Hepatic stellate cell (primary cell): ENCODE measurements at regions not wholly inside any gene's neighbourhood (a gene's known extent, or its start where the extent isn't known, plus 50 kb on each side); places are given as distances from the start of the nearest gene placed in this dataset.
"Not testable (repeated sequence)": the region's sequence is repeated elsewhere in the genome, so short reads cannot be mapped to it uniquely, and the experiment has no call there.

Experiments used
- DNase-seq: peaks from one replicate; pipeline ENCODE4 v3.0.0; 2011; ENCODE audit warnings: low spot score

DNA sequence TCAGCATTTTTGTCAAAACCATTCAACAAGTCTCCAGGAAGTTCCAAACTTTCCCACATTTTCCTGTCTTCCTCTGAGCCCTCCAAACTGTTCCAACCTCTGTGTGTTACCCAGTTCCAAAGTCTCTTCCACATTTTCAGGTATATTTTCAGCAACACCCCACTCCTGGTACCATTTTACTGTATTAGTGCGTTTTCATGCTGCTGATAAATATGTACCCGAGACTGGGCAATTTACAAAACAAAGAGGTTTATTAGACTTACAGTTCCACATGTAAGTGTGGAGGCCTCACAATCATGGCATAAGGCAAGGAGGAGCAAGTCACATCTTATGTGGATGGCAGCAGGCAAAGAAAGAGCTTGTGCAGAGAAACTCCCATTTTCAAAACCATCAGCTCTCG is 315.9 kb upstream of the ESRRG start:
- DNase-seq, result not testable (repeated sequence)

DNA sequence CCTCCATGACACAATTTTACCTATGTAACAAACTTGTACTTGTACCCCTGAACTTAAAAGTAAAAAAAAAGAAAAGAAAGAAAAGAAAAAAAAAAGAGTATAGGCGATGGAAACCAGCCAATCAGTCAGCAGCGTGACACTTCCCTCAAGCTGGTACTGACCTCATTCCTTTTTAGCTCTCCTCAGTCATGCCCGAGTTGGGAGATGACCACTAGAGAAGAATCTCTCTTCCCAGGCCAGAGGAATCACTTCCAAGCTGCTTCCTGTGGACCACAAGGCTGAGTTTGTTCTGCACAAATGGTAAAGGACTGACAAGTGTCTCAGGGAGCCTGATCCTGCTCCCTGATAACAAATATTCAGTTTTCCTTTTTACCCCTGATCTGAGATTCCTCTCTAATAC is 313.5 kb upstream of the ESRRG start:
- DNase-seq, result no peak

DNA sequence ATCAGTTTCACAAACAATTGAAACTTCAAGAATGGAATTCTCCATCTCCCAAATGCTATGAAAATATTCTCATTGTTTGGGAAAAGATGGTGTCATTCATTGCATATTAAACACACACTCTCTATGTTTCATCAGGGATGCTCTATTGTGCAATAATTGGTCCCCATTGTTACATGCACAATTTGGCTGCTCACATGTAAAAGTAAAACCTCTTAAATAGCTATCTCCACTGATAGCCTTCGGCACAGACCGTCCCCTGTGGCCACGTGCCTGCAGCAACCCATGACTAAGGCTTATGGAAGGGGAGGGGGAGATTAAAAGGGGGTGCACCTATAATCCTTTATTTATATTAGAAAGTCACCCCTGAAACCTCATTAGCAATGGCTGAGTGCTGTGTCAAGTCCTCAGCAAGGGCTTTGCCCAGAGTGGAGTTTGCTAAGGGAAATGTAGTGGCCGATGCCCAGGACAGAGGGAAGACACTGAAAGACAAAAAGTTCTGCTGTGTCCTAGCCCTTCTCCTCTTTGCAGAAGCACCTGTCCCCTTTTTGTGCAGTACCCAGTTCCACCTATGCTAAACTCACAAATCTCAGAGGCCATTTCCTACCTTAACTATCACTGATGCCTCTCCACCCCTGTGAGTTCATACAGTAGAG is 309.6 kb upstream of the ESRRG start:
- DNase-seq, result no peak

DNA sequence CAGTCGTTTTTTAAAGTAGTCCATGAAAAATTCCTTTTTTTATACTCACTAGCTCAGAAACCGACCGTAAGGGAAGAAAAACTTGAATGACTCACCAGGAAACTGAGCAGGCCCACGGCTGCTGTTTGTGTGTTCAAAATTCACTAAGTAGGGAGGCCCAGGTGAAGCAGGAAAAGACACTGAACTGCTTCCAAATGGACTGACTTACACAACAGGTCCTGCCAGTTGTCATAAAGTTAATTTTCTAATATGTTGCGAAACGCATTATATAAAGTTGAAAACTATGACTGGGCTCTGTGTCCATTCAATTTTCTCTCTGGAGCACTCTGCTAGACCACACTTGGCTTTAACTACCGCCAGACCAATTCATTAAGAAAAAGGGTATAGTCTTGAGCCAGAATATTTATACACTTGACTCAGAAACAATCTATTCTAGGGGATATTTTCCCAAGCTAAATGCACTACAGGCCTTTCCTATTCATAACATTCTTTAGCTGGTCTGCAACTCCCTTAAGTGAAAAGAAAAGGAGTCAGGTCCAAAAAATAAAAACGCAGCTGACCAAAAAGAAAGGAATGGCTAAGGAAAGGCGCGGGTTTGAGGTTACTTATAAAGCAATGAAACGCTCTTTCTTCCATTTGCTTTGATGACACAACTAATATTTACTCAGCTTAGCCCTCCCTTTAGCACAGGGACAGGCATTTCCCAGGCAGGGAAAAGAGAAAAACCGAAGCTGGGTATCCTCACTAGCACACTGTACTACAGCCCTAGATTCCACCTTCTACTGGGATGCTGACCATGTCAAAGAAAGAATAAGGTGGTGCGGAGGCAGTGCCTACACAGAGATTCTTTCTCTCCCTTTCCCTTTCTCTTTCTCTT is 306.3 kb upstream of the ESRRG start:
- peak; percentile 8 for DNase-seq

DNA sequence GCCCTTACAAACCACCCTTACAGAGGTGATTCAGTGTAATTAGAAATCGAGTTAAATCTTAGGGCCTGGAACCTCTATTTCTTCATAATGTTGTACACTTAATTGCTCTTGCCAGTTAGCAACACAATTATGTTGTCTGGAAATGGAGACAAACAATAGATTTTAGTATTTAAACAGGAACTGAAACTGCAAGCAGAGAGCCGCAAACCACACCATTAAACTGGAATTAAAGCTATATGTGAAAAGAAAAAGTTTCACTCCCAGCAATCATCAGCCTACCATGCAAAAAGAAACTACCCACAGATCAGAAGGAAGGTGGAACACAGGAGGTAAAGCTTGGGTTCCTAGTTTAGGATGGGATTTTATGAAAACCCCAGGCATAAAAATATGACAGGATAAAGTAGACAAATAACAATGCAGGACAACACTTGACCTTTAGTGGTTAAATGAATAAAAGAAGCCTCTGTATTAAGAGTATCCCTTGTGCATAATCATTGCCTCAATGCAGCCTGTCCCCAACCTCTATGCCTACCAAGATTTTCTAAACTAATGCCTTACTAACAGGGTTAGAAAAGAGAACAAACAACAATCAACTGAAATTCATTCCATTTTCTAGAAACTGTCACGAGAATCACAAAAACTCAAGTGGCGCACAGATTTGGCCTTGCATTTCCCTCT is 304.3 kb upstream of the ESRRG start:
- no peak for DNase-seq

DNA sequence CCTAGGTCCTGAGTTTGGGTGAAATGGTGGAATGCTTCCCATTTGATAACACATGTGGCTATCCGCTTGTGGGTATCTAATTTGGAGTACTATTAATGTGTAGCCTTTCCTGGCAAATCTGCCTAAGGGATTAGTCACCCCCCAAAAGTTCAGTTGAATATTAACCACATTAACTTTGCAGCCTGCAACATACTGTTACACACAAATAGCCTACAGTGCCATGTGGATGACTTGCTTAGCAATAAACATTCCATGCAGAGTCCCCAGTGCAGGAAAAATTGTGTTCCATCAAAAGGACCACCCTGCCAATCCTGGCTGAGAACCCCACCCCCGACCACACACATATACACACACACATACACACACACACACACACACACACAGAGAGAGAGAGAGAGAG is 303.3 kb upstream of the ESRRG start:
- no peak for DNase-seq

DNA sequence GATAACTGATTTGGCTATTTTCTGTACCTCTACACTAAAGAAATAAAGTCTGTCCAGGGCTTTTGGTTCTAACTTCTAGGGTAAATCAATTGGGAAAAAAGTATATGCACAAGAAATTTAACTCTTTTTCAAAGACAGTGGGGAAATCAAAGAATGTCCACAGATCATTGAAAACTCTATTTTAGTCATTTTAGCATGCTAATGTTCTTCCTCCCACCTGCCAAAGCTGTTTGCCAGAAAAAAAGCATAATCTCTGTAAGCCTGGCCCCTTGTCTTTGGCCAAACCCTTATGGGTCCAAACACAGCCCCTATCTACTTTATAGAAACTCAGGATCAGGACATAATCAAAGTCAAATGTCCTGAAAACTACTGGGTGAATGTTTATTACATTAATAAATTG is 302.2 kb upstream of the ESRRG start:
- no peak for DNase-seq

DNA sequence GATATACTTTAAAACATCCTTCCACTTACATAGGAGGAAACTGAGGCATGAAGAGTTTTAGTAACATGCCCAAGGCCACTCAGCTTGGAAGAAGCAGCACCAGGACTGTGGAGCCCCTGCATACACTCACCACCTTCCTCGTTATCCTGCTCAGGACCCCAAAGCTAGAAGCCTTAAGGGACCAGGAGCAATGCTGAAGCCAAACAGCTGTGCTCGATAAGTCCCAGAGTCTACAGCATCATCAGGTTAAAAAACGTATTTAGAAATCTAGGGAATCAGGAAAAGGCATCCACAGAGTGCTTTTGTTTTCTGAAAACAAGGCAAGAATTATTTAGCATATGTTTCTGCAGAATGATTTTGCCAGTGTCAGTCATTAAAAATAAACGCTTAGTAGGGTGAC is 301.7 kb upstream of the ESRRG start:
- no peak for DNase-seq

DNA sequence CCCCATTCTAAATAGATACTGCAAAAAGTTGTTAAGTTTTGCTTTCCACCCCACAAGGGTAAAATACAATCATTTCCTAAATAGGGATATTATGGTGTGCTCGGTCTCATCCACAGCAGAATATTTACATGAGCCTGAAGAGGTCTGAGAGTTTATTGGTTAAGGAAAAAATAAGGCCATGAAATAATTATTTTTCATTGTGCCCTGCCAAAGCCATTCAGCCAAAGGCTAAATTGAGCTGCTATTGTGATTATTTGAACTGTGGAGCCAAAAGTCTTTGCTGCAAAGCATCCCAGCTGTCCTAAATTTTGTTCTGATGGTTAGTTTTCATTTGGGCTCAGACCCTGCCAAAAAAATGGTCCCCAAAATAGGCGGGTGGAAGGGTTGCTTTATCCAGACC is 298.7 kb upstream of the ESRRG start:
- DNase-seq, result no peak

DNA sequence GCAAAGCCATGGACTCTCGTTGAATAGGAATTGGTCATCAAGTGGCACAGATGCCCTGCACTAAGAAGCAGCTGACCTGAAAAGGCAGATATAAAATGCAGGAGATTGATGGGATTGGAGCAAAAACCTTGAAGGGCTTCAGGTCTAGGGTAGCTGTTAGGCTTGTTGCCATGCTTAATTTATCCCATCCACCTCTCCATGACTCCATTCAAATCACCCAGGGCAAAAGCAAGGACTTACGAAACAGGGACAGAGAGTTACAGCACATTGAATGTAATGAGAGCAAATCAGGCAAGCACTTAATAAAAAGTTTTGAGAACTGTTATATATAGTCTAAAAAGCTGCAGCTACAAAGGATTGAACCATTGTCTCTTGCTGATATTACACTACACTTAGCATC is 298.2 kb upstream of the ESRRG start:
- DNase-seq, result no peak

DNA sequence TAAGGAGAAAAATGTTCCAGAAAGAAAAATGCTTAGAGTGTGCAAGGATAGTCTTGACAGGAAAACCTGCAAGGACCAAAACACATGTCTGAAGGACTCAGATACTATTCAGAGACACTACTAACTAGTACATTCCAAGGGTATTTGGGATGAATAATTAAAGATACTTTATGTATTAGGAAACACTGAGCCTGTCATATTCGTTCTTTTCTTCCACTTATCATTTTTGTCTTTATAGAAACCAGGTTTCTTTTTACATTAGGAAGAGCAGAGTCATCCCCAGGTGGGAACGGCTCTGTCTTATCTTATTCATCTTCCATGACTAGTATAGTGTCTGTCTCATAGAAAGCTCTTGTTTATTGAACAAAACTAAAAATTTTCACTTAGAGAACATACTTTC is 296.2 kb upstream of the ESRRG start:
- no peak for DNase-seq

DNA sequence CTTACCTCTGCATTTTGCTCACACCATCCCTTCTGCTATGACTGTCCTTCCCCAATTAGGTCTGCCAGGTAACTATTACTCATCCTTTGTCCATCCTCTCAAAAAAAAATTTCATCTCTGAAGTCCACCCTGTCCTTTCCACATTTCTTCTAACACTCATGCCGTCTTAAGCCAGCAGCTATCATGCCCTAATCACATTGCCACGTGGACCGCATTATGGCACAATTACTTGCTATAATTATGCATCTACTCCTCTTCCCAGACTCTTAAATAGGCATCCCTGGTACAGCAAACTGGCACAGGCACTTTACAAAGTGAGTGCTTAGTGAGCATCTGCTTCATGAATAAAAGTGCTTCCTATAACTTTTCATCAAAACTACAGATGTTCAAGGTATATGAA is 295.4 kb upstream of the ESRRG start:
- no peak for DNase-seq

DNA sequence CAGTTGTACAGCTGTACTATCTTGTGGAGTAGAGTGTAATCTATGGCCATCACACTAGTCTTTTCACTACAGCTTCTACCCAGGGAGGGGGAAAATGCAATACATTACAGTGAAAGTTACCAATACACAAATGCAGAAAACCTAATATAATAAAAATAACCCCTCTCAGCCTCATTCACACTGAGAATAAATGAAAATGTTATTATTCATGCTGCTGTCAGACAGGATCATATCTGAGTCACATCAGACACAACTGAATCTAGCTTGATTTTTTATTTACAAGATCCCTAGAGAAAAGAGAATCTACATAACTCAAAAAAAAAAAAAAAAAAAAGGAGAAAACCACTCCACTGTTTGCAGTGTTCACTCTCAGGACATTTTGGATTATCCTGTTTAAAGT is 293.9 kb upstream of the ESRRG start:
- DNase-seq, result no peak

DNA sequence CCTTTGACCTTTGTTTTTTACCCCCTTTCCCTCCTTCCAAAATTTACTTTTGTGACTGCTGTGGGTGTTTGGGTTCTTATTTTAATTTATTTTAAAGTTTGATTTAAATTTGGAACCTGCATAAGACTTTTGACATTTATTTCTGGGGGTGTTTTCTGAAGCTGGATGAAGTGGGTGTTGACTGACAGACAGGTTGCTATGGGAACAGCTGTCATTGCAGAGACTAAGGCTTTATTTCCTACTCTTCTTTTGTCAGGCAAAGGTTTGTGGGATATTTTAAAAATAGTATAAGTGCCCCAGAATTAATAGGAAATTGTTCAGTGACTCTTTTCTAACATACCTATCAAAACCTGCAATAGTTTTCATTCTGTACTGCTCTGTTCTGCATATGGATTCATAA is 290.8 kb upstream of the ESRRG start:
- DNase-seq, result no peak

DNA sequence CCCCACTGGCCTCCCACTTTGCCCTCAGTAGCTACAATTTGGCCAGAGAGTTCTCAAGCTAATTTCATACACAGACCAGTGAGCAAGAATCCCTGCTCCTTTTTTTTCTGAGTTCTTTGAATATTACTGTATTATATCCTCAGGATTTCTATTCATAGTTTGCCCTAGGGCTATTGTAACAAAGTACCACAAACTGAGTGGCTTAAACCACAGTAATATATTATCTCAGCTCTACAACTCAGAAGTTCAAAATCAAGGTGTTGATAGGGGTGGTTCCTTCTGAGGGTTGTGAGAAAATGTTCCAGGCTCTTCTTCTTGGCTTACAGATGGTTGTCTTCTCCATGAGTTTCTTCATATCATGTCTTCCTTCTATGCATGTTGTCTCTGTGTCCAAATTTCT is 289.4 kb upstream of the ESRRG start:
- no peak for DNase-seq

DNA sequence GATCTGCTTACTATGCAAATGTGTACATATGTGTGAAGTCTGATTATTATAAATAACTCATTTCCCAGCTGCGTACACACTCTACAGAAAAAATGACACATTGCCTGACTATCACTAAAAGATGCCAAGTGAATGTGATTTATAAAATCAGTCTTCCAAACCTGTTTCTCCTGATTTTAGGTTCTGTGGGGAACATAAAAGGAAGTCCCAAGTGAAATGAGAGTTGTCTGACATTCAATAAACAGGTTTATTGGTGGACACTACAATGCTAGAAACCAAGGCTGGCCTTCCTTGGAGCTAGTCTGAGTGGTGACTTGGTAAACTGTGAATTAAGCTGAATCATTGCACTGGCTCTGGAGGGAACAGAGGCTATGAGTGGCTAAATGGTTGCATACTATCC is 287.9 kb upstream of the ESRRG start:
- no peak for DNase-seq

DNA sequence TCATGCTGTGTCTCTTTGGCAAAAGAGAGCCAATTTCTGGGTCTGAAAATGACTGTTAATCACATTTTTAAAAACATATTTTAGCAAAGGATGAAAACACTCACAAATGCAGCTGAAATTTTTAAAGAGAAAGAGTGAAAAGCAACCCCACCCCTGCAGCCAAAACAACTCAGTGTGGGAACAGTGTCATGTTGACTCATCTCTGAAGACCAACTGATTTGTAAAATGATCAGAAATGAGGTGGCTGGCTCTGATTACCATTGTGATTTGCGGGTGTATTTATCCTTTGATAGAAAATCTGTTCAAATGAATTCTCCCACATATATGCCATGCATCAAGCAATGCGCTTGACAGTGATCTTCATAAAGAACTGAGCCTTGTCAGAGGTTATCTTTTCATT is 287.0 kb upstream of the ESRRG start:
- no peak for DNase-seq

DNA sequence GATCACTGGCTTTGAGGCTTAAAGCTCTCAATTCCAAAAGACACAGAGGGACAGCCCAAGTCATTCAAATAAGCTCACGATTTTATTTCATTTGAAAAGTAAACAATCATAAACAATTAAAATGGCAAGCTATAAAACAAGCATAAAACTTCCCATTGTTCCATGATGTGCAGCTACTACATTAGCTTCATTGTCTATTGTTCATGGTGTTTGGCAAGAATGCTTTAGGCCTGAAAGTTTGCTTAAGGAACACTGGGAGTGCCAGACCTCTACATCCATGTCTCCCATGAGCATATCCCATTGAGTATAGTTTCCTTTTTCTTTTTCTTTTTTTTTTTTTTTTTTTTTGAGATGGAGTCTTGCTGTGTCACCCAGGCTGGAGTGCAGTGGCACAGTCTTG is 286.1 kb upstream of the ESRRG start:
- no peak for DNase-seq

DNA sequence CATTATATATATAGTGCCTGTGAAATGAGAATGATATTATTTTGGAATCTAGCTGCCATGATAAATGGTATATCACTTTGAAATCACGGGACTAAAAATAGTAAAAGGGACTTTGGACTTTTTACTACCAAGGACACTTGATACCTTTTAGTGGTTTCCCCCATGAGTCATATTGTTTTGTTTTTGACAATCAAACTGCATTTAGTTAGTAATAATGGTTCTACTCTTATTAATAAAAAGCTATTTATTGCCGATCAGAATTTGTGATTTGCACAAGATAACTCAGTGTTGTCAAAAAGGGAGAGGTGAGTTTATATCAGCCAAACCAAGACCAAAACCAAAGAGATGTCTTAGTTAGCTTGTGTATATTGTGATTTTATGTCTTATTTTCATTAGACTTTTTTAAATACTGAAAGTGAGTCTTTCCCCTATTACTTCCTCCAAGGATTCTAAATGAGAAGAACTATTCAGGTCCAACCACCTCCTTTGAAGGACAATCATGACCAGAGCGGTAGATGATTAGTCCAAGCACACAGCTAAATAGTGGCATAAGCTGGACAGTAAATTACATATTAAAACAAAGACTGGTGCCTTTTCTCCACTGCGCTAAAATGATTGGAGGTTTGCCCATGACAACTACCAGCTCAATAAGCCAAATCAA is 281.7 kb upstream of the ESRRG start:
- DNase-seq, result no peak

DNA sequence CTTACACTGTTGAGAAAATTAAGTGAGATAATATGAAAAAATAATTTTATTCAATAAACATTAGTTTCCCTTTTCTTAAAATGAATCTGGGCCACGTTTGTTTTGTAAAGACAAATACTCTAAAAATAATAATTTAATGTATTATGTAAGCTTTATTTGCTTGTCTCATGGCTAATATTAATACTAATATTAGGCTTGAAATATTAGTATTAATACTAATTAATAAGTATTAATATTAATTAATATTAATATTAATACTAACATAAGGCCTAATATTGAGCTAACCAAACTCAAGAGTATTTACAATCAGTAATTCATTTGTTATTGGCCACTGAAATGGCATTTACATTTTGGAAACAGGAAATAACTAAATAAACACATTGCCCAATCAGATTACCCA is 280.1 kb upstream of the ESRRG start:
- no peak for DNase-seq

DNA sequence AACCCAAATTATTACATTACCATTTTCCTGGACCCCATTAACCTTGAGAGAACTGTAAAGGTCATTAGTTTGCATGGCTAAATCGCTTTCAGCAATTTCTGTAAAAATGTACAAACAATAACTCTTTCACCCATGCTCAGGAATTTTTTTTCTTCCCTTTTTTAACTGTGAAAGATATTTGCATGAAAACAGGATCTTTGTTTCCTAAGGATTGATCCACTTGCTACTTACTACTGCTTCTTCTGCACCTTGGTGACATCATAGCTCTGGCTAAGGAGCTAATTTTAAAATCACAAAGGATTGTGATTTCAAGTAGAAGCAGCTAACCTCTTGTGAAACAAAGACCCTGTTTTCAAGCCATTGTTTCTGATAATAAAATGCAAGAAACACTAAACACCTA is 274.6 kb upstream of the ESRRG start:
- no peak for DNase-seq

DNA sequence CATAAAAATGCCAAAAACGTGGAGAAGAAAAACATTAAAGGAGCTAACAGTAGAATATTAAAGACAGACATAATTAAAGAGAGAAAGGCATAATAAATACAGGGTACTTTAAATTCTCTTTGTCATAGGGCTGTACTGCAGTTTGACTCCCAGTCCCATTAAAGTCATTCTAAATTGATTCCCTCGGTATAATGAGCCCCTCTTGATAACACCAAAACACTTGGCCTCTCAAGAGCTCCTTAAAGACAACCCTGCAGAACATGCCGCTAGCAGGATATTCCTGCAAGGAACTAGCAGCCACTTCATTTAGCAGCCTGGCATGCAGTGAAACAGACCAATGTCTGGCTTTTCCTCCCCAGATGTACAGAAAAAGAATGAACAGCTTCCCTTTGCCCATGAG is 273.8 kb upstream of the ESRRG start:
- DNase-seq, result no peak

DNA sequence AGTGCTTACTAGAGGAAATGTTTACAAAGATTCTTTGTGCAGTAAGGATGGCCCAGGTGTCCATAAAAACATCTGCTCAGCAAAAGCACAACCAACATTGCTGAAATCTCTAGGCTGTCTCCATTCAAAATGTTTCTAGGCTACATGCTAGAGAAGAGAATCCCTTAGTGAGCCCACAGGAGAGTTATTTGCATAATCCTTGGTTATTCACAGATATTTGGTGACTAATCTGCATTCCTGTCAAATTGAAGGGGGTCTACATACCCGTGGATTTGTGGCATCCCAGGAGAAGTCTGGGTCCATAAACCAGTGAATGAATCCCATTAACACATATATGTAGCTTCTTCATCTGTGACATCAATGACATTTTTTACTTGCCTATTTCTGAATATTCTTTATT is 261.3 kb upstream of the ESRRG start:
- no peak for DNase-seq
